NCI-H1436 treated with DMSO at 0.1 percent for 48 hours (cell line): ENCODE measurements at regions not wholly inside any gene's neighbourhood (a gene's known extent, or its start where the extent isn't known, plus 50 kb on each side); places are given as distances from the start of the nearest gene placed in this dataset.
"Not testable (repeated sequence)": the region's sequence is repeated elsewhere in the genome, so short reads cannot be mapped to it uniquely, and the experiment has no call there.

Source experiments
- DNase-seq: peaks from one replicate; lab custom pipeline; 2025; lab: John Stamatoyannopoulos, UW

- not testable (repeated sequence) for DNase-seq
Measured at GRCh38 chr4:118502967-118503366, 150.2 kb upstream of the PRSS12 start.

- not testable (repeated sequence) for DNase-seq
Measured at GRCh38 chr4:118504927-118505326, 152.1 kb upstream of the PRSS12 start.

- DNase-seq: not testable (repeated sequence)
Measured at GRCh38 chr4:118505491-118505890, 152.7 kb upstream of the PRSS12 start.

- not testable (repeated sequence) for DNase-seq
Measured at GRCh38 chr4:118512870-118513269, 160.1 kb upstream of the PRSS12 start.

- not testable (repeated sequence) for DNase-seq
Measured at GRCh38 chr4:118514332-118514731, 161.5 kb upstream of the PRSS12 start.

GRCh38 chr4:118516107-118516506 is 163.3 kb upstream of the PRSS12 start:
- DNase-seq: not testable (repeated sequence)

- not testable (repeated sequence) for DNase-seq
Measured at GRCh38 chr4:118530107-118530506, 155.1 kb upstream of the METTL14 start.

GRCh38 chr4:118531947-118532346 is 153.2 kb upstream of the METTL14 start:
- DNase-seq: not testable (repeated sequence)

GRCh38 chr4:118535788-118536187 is 149.4 kb upstream of the METTL14 start:
- DNase-seq: not testable (repeated sequence)

- DNase-seq: not testable (repeated sequence)
Measured at GRCh38 chr4:118539412-118540077, 145.6 kb upstream of the METTL14 start.

GRCh38 chr4:118556576-118556975 is 128.6 kb upstream of the METTL14 start:
- DNase-seq: not testable (repeated sequence)

- DNase-seq: no peak
Measured at GRCh38 chr4:118557298-118557851, 127.8 kb upstream of the METTL14 start.

GRCh38 chr4:118558188-118558587 is 127.0 kb upstream of the METTL14 start:
- DNase-seq: not testable (repeated sequence)

GRCh38 chr4:118561559-118561958 is 123.6 kb upstream of the METTL14 start:
- not testable (repeated sequence) for DNase-seq

GRCh38 chr4:118566003-118566513 is 119.1 kb upstream of the METTL14 start:
- DNase-seq: peak; percentile 37

GRCh38 chr4:118572991-118573390 is 112.2 kb upstream of the METTL14 start:
- DNase-seq: not testable (repeated sequence)

GRCh38 chr4:118574251-118574913 is 110.8 kb upstream of the METTL14 start:
- not testable (repeated sequence) for DNase-seq

- DNase-seq: not testable (repeated sequence)
Measured at GRCh38 chr4:118575057-118575456, 110.1 kb upstream of the METTL14 start.

- not testable (repeated sequence) for DNase-seq
Measured at GRCh38 chr4:118575726-118576125, 109.5 kb upstream of the METTL14 start.

- DNase-seq: not testable (repeated sequence)
Measured at GRCh38 chr4:118576709-118577219, 108.4 kb upstream of the METTL14 start.

- DNase-seq: no peak
Measured at GRCh38 chr4:118585015-118585414, 100.2 kb upstream of the METTL14 start.

GRCh38 chr4:118586357-118586790 is 98.8 kb upstream of the METTL14 start:
- no peak for DNase-seq
